ENCODE measurements at regions not wholly inside any gene's neighbourhood (a gene's known extent, or its start where the extent isn't known, plus 50 kb on each side); places are given as distances from the start of the nearest gene placed in this dataset.
"Not testable (repeated sequence)": the region's sequence is repeated elsewhere in the genome, so short reads cannot be mapped to it uniquely, and the experiment has no call there.

GRCh38 chr4:97104666-97105065 lies 1038.6 kb downstream of the STPG2 start:
- DNase-seq (ENCODE audit: low read depth), result no peak

DNA sequence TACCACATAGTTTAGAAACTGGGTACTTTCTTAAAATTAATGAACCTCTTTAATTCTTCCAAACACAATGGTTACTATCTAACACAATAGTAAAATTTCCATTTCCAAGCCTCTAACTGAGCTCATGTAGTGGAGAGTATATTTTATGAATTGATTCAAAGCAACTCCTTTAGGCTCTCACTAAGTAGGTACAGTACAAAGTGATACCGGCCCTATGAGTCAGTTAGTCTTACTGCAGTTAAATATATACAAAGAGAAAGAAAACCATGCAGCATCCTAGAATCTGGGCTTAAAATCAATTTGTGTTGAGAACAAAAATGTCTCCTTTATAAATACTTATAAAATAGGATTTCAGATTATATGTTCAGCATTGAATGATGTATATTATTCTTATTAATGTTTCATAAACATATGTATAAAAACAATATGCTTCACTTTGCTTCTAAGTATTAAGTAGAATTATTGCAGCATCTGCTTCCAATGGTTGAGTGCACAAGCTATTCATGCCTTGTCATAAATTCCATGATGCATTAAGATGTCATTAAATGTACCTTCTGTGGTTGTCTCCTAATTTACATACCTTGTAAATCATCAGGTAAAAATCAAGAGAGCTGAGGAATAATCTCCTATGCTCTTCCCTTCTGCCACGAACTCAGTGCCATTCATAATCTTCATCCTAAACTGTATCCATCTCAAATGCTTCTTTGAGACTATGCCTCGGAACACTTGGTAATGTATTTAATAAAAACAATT lies 1037.8 kb downstream of the STPG2 start:
- DNase-seq (ENCODE audit: low read depth), result no peak

GRCh38 chr4:97106161-97106560 lies 1037.1 kb downstream of the STPG2 start:
- DNase-seq (ENCODE audit: low read depth), result no peak

DNA sequence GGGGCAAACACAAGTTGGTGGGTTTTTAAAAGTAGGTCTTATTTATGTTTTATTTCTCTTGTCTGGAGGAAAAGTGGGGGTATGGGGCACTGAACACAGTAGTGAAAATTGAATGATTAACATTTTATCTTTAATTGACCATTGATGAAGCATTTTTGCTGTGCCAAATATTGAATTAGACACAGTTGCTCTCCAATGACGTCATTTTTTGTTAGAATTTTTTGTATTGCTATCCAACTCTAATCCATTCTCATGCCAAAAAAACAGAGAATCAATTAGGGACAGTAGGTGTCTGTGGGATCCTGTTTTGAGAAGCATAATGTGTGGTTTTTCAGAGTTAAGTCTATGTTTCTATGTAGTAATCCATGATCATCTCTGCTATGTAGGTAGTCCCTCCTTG lies 1032.8 kb downstream of the STPG2 start:
- no peak for DNase-seq (ENCODE audit: low read depth)

DNA sequence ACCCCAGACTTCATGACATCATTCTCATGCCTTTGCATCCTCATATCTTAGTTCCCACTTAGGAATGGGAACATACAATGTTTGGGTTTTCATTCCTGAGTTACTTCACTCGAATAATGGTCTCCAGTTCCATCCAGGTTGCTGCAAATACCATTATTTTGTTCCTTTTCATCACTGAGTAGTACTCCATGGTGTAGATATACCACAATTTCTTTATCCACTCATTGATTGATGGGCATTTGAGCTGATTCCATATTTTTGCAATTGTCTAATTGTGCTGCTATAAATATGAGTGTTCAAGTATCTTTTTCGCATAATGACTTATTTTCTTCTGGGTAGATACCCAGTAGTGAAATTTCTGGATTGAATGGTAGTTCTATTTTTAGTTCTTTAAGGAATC lies 1026.8 kb downstream of the STPG2 start:
- DNase-seq (ENCODE audit: low read depth), result no peak

GRCh38 chr4:97121493-97121892 lies 1021.8 kb downstream of the STPG2 start:
- DNase-seq (ENCODE audit: low read depth), result no peak

- no peak for DNase-seq (ENCODE audit: low read depth)
These were observed 1019.7 kb downstream of the STPG2 start for GRCh38 chr4:97123573-97123972.

DNA sequence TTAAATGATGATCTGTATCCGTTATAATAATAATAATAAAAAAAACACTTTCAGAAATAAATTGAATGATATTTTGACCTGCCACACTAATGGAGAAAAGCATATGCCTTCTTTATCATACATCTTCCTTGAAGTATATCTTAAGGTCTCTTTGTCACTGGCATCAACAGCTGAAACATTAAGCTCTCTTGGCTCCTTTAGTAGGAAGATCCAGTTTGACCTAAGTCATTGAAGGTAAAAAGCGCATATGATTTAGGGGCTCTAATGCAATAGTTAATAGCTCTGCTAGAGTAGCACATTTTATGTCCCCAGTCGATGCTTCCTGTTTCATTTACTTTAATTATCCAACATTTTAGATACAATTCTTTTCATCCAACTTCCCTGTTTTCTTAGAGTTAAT lies 1010.8 kb downstream of the STPG2 start:
- no peak for DNase-seq (ENCODE audit: low read depth)

DNA sequence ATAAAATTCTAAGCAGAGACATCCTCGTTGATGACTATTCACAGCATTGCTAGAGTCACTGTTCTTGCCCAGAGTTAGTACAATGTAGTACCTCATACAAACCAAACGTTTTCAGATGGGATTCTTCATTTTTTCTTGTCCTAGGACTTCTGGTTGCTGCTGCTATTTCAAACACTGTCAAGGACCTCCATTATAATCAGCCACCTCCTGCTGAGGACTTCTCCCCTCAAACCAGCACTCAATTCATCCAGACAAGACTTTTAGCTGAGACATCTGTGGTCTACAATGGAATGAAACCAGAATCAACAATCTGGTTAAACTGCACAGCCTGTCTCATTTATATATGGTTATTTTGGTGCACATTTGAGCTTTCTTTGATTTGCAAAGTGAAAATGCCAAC lies 1008.8 kb downstream of the STPG2 start:
- DNase-seq (ENCODE audit: low read depth), result no peak

DNA sequence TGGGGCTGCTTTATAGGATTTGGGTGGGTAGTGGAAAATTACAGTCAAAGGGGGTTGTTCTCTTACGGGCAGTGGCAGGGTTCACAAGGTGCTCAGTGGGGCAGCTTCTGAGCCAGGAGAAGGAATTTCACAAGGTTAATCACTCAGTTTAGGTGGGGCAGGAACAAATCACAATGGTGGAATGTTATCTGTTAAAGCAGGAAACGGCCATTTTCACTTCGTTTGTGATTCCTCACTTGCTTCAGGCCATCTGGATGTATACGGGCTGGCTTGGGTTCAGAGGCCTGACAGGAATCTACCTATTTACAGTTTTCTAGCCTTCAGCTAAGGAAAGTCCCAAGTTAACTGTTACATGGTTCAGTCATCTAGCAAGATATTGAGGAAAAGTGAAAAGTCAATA lies 1003.5 kb downstream of the STPG2 start:
- DNase-seq (ENCODE audit: low read depth), result no peak

DNA sequence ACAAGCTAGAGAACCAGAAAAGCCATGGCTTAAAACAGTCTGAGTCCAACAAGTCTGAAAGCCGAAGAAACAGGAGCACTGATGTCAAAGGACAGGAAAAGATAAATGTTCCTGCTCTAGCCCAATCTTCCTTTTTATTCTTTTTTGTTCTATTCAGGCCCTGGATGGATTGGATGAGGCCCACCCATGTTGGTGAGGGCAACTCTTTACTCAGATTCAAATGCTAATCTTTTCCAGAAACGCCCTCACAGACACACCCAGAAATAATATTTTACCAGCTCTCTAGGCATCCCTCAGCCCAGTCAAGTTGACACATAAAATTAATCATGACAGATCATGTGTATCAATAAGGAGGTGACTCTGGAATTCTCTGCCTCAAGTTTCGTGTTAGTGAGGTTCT lies 1002.7 kb downstream of the STPG2 start:
- DNase-seq (ENCODE audit: low read depth), result no peak

- not testable (repeated sequence) for DNase-seq (ENCODE audit: low read depth)
These were observed 1001.9 kb downstream of the STPG2 start for GRCh38 chr4:97141332-97141731.

GRCh38 chr4:97142410-97142809 lies 1000.9 kb downstream of the STPG2 start:
- DNase-seq (ENCODE audit: low read depth), result no peak

- no peak for DNase-seq (ENCODE audit: low read depth)
These were observed 1000.4 kb downstream of the STPG2 start for GRCh38 chr4:97142893-97143292.

DNA sequence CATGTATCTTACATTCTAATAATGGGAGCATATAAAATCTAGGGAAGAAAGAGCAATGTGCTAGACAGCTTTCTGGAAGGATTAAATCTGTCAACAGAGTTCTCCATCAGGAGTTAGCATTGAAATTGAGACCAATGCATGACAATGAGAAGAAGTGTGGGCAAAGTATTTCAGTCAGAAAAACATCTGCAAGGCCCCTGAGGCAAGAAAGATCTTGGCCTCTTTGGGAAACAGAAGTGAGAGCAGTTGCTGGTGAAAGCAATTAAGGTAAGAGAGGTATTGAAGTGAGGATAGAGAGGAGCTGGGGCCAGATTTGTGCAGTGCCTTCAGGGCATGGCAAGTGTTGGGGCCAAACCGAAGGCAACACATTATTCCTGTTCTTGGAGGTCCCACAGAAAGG lies 999.1 kb downstream of the STPG2 start:
- no peak for DNase-seq (ENCODE audit: low read depth)

DNA sequence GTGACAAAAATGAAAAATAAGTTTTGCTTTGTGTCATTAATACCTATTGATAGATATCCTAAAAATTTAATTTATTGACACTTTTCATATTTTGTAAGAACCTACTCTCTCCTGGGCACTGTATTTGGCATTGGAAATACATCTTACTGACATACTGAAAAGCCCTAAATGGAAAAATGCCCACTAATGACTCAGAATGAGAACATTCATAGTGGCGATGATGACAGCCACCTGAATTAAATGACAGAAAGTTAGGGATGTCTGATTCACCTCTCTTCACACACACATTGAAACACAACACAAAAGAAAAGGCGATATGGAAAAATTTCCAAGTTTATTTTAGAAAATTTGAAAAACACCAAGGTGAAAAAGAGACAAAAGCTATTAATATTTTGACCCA lies 992.3 kb downstream of the STPG2 start:
- no peak for DNase-seq (ENCODE audit: low read depth)

- no peak for DNase-seq (ENCODE audit: low read depth)
These were observed 991.1 kb downstream of the STPG2 start for GRCh38 chr4:97152149-97152548.

DNA sequence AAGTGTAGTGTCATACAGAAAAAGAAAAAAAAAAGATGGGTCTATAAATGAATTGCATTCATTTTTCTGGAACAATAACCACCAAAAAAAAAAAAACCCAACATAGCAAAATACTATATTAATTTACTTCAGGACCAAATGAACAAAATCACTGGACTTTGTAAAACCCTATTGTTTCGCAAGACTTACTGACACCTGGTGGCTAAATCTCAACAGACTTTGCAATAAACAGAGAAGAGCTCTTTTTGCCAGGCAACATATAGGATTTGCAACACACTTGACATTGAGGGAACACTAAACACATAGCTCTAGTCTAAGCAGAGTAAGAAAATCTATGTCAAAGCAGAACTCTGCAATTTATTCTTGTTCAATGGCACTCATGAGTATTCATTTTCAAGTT lies 990.2 kb downstream of the STPG2 start:
- no peak for DNase-seq (ENCODE audit: low read depth)

GRCh38 chr4:97159625-97160024 lies 983.7 kb downstream of the STPG2 start:
- DNase-seq (ENCODE audit: low read depth), result no peak

- DNase-seq (ENCODE audit: low read depth), result no peak
These were observed 958.0 kb downstream of the STPG2 start for GRCh38 chr4:97185233-97185632.

DNA sequence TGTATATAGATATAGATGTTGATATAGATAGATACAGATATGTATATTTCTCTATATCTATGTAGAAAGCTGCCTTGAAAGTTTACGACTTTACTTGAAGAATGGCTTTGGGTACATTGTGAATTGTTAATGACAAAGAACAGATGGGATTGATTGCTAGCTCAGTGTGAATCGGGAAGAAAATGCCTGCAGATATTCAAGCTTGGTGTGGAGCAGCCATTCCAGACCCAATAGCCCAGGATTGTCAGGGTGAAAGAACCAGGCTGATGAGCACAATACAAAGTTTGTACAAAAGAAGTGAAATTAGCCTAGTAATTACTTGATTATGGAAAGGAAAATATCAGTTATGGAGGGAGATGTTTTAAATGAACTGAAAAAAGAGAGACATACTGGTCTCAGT lies 946.2 kb downstream of the STPG2 start:
- DNase-seq (ENCODE audit: low read depth), result no peak

GRCh38 chr4:97208749-97209148 lies 934.5 kb downstream of the STPG2 start:
- DNase-seq (ENCODE audit: low read depth), result no peak

DNA sequence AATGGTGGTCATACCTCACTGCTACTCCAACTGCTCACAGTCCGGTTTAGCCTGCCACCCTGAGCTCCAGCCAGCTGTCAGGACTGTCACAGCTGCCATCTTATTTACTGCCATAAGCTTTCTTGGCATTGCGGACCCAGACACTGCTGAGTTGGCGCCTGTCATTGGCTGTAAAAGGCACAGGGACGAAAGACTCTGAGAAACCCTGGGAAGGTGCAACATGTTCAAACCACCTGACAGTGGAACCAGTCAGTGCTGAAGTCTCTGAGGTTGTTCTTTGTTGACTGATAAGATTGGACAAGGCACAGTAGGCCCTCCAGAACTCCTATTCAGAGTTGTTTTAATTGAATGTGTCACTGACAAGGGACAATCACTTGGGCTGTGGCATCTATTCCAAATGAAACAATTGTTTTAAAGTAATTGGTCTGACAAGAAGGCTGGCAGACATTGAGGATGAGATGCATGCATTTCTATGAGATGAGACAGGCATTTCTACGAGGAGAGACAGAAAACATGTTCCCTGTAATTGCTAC lies 927.8 kb downstream of the STPG2 start:
- DNase-seq (ENCODE audit: low read depth), result no peak

- no peak for DNase-seq (ENCODE audit: low read depth)
These were observed 927.2 kb downstream of the STPG2 start for GRCh38 chr4:97216046-97216445.

Measured in stromal cell of bone marrow (primary cell).